ENCODE measurements at regions not wholly inside any gene's neighbourhood (a gene's known extent, or its start where the extent isn't known, plus 50 kb on each side); places are given as distances from the start of the nearest gene placed in this dataset.

DNA sequence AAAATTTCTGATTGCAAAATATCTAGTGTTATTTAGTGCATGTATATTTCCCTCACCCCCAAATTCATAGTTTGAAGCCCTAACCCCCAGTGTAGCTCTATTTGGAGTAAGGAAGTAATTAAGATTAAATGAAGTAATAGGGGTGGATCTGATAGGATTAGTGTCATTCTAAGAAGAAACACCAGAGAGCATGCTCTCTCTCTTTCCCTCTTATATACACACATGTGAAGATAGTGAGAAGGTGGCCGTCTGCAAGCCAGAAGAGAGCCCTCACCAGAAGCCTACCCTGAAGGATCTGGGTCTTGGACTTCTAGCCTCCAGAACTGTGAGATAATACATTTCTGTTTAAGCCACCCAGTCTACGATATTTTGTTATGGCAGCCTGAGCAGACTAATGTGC, 120.3 kb downstream of the TMEM30B start:
- no peak overlapping the region for H3K4me3 ChIP-seq (replicated peaks in 1 of 3)
- no peaks in the 10 kb centered on the region for H3K9me3 ChIP-seq
- H3K36me3 ChIP-seq, result no peaks in the 10 kb centered on the region
- no peak for DNase-seq
- WGBS, 2 donors, result 90 to 91% methylated on average over 2 of the region's 2 CpGs
- H3K4me1 ChIP-seq, result no peaks in the 10 kb centered on the region
- intact Hi-C loops (cut with DNase I), result no loop called here
- no peak for TF ChIP-seq CTCF (IDR thresholded peaks at IDR 0.05)
- no peak overlapping the region for H3K27ac ChIP-seq
- H3K27me3 ChIP-seq, result no peaks in the 10 kb centered on the region

DNA sequence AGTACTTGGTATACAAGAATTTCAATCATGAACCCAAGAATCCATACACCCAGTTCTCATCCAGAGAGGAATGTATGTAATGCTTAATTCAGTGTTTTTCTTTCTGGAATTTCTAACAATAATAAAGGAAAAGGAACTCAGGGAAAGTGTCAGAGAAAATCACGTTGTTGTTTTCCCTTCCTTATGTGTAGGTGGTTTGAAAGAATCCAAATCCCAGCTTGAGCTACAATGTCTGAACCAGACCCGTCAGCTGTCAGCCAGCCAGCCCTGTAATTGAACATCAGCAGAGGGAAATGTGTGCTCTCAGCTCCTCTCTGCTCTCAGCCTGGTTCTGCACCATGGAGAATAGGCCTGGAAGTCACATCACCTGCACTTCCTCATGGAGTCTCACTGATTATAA, 126.5 kb downstream of the TMEM30B start:
- Histone ChIP-seq H3K27ac (no peak overlapping the region), H3K4me3 (replicated peaks in 1 of 3) (no peak overlapping the region), H3K27me3 (no peaks in the 10 kb centered on the region), H3K36me3 (no peaks in the 10 kb centered on the region), H3K9me3 (no peaks in the 10 kb centered on the region), H3K4me1 (no peaks in the 10 kb centered on the region)
- 51 to 53% methylated on average over 2 of the region's 2 CpGs for WGBS, 2 donors
- intact Hi-C loops (cut with DNase I), result no loop called here
- TF ChIP-seq POLR2A (IDR thresholded peaks at IDR 0.05), result no peak
- TF ChIP-seq CTCF (IDR thresholded peaks at IDR 0.05), result no peak
- DNase-seq, result no peak

DNA sequence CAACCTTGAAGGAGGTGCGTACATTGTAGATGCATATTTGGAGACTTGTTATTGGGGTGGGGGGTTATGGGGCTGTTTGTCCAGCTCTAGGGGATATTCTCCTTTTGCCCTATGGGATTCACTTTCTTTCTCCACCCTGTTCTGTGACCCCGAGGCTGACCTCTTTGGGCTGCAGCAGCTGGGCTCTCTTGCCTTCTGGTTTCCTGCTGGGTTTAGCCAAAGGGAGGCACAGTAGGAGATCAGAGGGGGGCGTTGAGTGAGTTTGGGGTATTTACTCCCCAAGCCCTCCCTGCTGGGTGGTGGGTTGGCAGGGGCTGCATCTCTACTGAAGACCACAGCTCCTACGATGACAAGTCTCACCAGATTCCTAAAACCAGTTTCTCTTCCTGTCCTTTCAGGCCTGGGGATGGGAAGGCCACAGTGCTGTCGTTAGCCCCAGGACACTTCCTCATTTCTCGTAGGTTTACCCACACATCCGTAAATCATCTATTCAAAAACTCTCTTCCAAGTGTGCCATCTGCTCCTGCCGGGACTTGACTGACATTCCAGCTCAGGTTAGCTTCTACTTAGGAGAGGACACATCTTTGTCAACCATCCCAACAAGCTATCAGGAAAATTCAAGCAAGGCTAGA, 127.1 kb downstream of the TMEM30B start:
- Histone ChIP-seq H3K27me3 (no peaks in the 10 kb centered on the region), H3K36me3 (no peaks in the 10 kb centered on the region), H3K4me3 (replicated peaks in 1 of 3) (no peak overlapping the region), H3K4me1 (no peaks in the 10 kb centered on the region), H3K27ac (no peak overlapping the region), H3K9me3 (no peaks in the 10 kb centered on the region)
- no peak for DNase-seq
- intact Hi-C loops (cut with DNase I), result no loop called here
- no peak for TF ChIP-seq CTCF (IDR thresholded peaks at IDR 0.05)
- no peak for TF ChIP-seq POLR2A (IDR thresholded peaks at IDR 0.05)
- WGBS, 2 donors, result 78 to 88% methylated on average over 8 of the region's 8 CpGs

DNA sequence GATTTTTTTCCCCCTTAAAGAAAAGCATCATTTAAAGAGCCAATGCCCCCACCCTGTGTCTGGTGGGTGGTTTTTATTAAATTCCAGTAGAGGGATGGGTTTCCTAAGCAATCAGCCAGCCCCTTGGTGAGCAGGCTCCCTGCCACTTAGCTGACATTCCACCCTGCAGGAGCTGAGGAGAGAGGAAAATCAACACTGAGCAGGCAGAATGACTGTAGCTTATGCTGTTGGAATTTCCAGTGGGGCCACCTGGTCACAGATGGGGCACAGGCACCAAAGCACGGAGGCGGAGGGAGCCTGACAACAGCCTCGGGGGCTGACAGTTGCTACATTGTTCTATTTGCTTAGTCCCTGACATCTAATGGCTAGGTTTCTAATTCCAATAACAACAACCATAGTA, 127.7 kb downstream of the TMEM30B start:
- Histone ChIP-seq H3K27ac (no peak overlapping the region), H3K4me1 (no peaks in the 10 kb centered on the region), H3K36me3 (no peaks in the 10 kb centered on the region), H3K9me3 (no peaks in the 10 kb centered on the region), H3K4me3 (replicated peaks in 1 of 3) (no peak overlapping the region), H3K27me3 (no peaks in the 10 kb centered on the region)
- intact Hi-C loops (cut with DNase I), result no loop called here
- no peak for DNase-seq
- 67 to 79% methylated on average over 3 of the region's 3 CpGs for WGBS, 2 donors
- TF ChIP-seq POLR2A (IDR thresholded peaks at IDR 0.05) (no peak), CTCF (IDR thresholded peaks at IDR 0.05) (no peak)

DNA sequence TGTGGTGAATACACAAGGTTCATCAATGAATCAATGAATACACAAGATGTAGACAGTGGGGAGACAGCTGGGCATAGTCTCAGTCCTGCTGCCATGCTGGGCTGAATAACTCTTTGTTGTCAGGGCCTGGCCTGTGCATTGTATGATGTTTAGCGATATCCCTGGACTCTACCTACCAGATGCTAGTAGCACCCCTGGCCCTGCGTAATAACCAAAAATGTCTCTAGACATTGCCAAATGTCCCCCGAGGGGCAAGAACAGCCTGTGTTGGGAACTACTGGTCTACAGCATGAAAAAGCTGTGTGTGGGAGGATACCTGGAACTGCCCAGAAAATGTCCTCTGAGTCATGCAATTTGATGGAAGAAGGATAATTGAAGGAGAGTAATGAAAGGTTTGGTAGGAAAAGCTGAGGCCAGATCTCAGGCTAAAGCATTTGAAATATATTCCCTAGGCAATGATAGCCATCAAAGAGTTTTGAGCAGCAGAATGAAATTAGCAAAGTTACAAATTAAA, 128.2 kb downstream of the TMEM30B start:
- intact Hi-C loops (cut with DNase I), result no loop called here
- Histone ChIP-seq H3K4me1 (no peaks in the 10 kb centered on the region), H3K9me3 (no peaks in the 10 kb centered on the region), H3K27me3 (no peaks in the 10 kb centered on the region), H3K27ac (no peak overlapping the region), H3K36me3 (no peaks in the 10 kb centered on the region), H3K4me3 (replicated peaks in 1 of 3) (no peak overlapping the region)
- DNase-seq, result no peak
- WGBS, 2 donors, result 86 to 89% methylated on average over 3 of the region's 3 CpGs
- TF ChIP-seq POLR2A (IDR thresholded peaks at IDR 0.05) (no peak), CTCF (IDR thresholded peaks at IDR 0.05) (no peak)
